Activated CD8-positive, alpha-beta T cell treated with anti-CD3 and anti-CD28 coated beads for 36 hours (primary cell): ENCODE measurements at regions not wholly inside any gene's neighbourhood (a gene's known extent, or its start where the extent isn't known, plus 50 kb on each side); places are given as distances from the start of the nearest gene placed in this dataset.

Experiments used
- ATAC-seq: fragments of 200-7000 bp; cut with Tn5 transposase; one replicate; pipeline ENCODE4 v1.10.0; 2021; ENCODE audit warnings: mild to moderate bottlenecking, moderate library complexity
- CTCF ChIA-PET: fragments of 350-600 bp; sonication (Branson Sonifier 250); formaldehyde crosslinking; loops from one replicate; lab custom pipeline; 2021; ENCODE audit warnings: antibody characterized with exemption; lab: Charles Lee
- POLR2A ChIA-PET: fragments of 350-600 bp; sonication (Branson Sonifier 250); formaldehyde crosslinking; loops from one replicate; lab custom pipeline; 2021; ENCODE audit warnings: antibody characterized with exemption; lab: Charles Lee
- DNase-seq: peaks from one replicate; pipeline ENCODE4 v3.0.0-alpha.2; 2020
- H3K27ac Mint-ChIP-seq: one replicate; pipeline ENCODE4 v1.8.0; 2021; ENCODE audit warnings: mild to moderate bottlenecking, mixed read lengths
- H3K27me3 Mint-ChIP-seq: one replicate; pipeline ENCODE4 v1.8.0; 2021; ENCODE audit warnings: mixed read lengths
- H3K36me3 Mint-ChIP-seq: one replicate; pipeline ENCODE4 v1.8.0; 2021; ENCODE audit warnings: low read depth, mixed read lengths
- H3K4me1 Mint-ChIP-seq: one replicate; pipeline ENCODE4 v1.8.0; 2021; ENCODE audit warnings: low read depth, mixed read lengths
- H3K4me3 Mint-ChIP-seq: one replicate; pipeline ENCODE4 v1.8.0; 2021; ENCODE audit warnings: mild to moderate bottlenecking, moderate library complexity, mixed read lengths
- H3K9me3 Mint-ChIP-seq: one replicate; pipeline ENCODE4 v1.8.0; 2021; ENCODE audit warnings: mixed read lengths
- CTCF ChIP-seq: fragments of 200-600 bp; IDR thresholded peaks from one replicate; pipeline ENCODE4 v1.8.0; 2022; ENCODE audit warnings: antibody characterized with exemption, mild to moderate bottlenecking
- intact Hi-C: fragments of 100-400 bp; cut with micrococcal nuclease; formaldehyde crosslinking; loops from one replicate; pipeline ENCODE4 v1.10.0; 2022

GRCh38 chr3:161423911-161424522 lies 52.7 kb upstream of the SPTSSB start:
- intact Hi-C loops, result loop anchor here (5.0 kb wide), 2 partner anchors 152 to 322 kb away; no protein-coding TSS in a partner anchor
- CTCF ChIA-PET, result interaction anchor here (0.6 to 5.4 kb wide), 6 partner anchors 72 to 326 kb away, joined by 3 to 48 read pairs (median 4); no protein-coding TSS in a partner anchor
- H3K4me3 Mint-ChIP-seq, result no peak overlapping the region
- ATAC-seq (peak; percentile 42), DNase-seq (no peak)
- H3K4me1 Mint-ChIP-seq, result no peaks in the 10 kb centered on the region
- H3K9me3 Mint-ChIP-seq, result no peaks in the 10 kb centered on the region
- H3K36me3 Mint-ChIP-seq, result no peaks in the 10 kb centered on the region
- no peak overlapping the region for H3K27ac Mint-ChIP-seq
- POLR2A ChIA-PET, result no interaction called here
- peak; percentile 83 for TF ChIP-seq CTCF
- no peaks in the 10 kb centered on the region for H3K27me3 Mint-ChIP-seq

GRCh38 chr3:161422171-161422700 lies 50.9 kb upstream of the SPTSSB start:
- Mint-ChIP-seq H3K27me3 (no peaks in the 10 kb centered on the region), H3K4me1 (no peaks in the 10 kb centered on the region), H3K4me3 (no peak overlapping the region), H3K36me3 (no peaks in the 10 kb centered on the region), H3K9me3 (no peaks in the 10 kb centered on the region), H3K27ac (no peak overlapping the region)
- ChIA-PET POLR2A (no interaction called here), CTCF (interaction anchor here (0.9 to 5.4 kb wide), 7 partner anchors 9 to 466 kb away, joined by 3 to 48 read pairs (median 4); no protein-coding TSS in a partner anchor)
- DNase-seq (no peak), ATAC-seq (no peak)
- no peak for TF ChIP-seq CTCF
- intact Hi-C loops, result loop anchor here (5.0 kb wide), 2 partner anchors 150 to 320 kb away; no protein-coding TSS in a partner anchor
